Sciatic nerve (tissue), 2 donors: ENCODE measurements at regions not wholly inside any gene's neighbourhood (a gene's known extent, or its start where the extent isn't known, plus 50 kb on each side); places are given as distances from the start of the nearest gene placed in this dataset.

ENCODE experiments used
- ATAC-seq: fragments of 200-7000 bp; cut with Tn5 transposase; one replicate; pipeline ENCODE4 v1.9.1; 2020; ENCODE audit warnings: mild to moderate bottlenecking, moderate library complexity
- DNase-seq: peaks from one replicate; pipeline ENCODE4 v3.0.0-alpha.2; 2020; ENCODE audit warnings: low spot score
- intact Hi-C: fragments of 100-400 bp; cut with DNase I; formaldehyde crosslinking; loops from one replicate; pipeline ENCODE4 v1.14.2; 2022
- donor health status: DM: no; HTN: no; CAD: no.
- donor health status: DM: no; HTN: no; CAD: no.

- peak; percentile 52 for ATAC-seq
- intact Hi-C loops = no loop called here
- DNase-seq = no peak
Measured at GRCh38 chr1:228862542-228863505, 127.5 kb downstream of the RHOU start.

GRCh38 chr1:228863776-228864175 lies 128.5 kb downstream of the RHOU start:
- ATAC-seq = no peak
- DNase-seq = no peak
- intact Hi-C loops = no loop called here

GRCh38 chr1:228865627-228866330 lies 130.5 kb downstream of the RHOU start:
- intact Hi-C loops = no loop called here
- ATAC-seq (no peak), DNase-seq (no peak)

- DNase-seq = no peak
- intact Hi-C loops = no loop called here
- ATAC-seq = peak; percentile 76
Measured at GRCh38 chr1:228866468-228866867, 131.2 kb downstream of the RHOU start.

- peak; percentile 78 for ATAC-seq
- no peak for DNase-seq
- intact Hi-C loops = no loop called here
Measured at GRCh38 chr1:228867108-228867950, 132.1 kb downstream of the RHOU start.

GRCh38 chr1:228867951-228868730 lies 132.9 kb downstream of the RHOU start:
- intact Hi-C loops = no loop called here
- DNase-seq (no peak), ATAC-seq (no peak)

- ATAC-seq (no peak), DNase-seq (no peak)
- intact Hi-C loops = no loop called here
Measured at GRCh38 chr1:228868731-228869024, 133.4 kb downstream of the RHOU start.

- DNase-seq (no peak), ATAC-seq (no peak)
- intact Hi-C loops = no loop called here
Measured at GRCh38 chr1:228869312-228869824, 134.1 kb downstream of the RHOU start.

GRCh38 chr1:228870041-228870713 lies 134.9 kb downstream of the RHOU start:
- DNase-seq (no peak), ATAC-seq (no peak)
- intact Hi-C loops = loop anchor here (10.0 kb wide), 1 partner anchor 745 kb away; no protein-coding TSS in a partner anchor

GRCh38 chr1:228871314-228872061 lies 136.2 kb downstream of the RHOU start:
- ATAC-seq (peak; percentile 31), DNase-seq (no peak)
- intact Hi-C loops = loop anchor here (10.0 kb wide), 1 partner anchor 747 kb away; no protein-coding TSS in a partner anchor

GRCh38 chr1:228872080-228872479 lies 136.8 kb downstream of the RHOU start:
- ATAC-seq (no peak), DNase-seq (no peak)
- intact Hi-C loops = loop anchor here (10.0 kb wide), 1 partner anchor 747 kb away; no protein-coding TSS in a partner anchor

- ATAC-seq (no peak), DNase-seq (no peak)
- intact Hi-C loops = loop anchor here (10.0 kb wide), 1 partner anchor 749 kb away; no protein-coding TSS in a partner anchor
Measured at GRCh38 chr1:228873709-228874108, 138.4 kb downstream of the RHOU start.

GRCh38 chr1:228875741-228876140 lies 140.5 kb downstream of the RHOU start:
- DNase-seq (no peak), ATAC-seq (peak; percentile 87)
- intact Hi-C loops = loop anchor here (10.0 kb wide), 1 partner anchor 751 kb away; no protein-coding TSS in a partner anchor

GRCh38 chr1:228876187-228876586 lies 140.9 kb downstream of the RHOU start:
- DNase-seq (no peak), ATAC-seq (peak; percentile 51)
- intact Hi-C loops = loop anchor here (10.0 kb wide), 1 partner anchor 751 kb away; no protein-coding TSS in a partner anchor

GRCh38 chr1:228879164-228879563 lies 143.9 kb downstream of the RHOU start:
- no peak for ATAC-seq
- no peak for DNase-seq
- intact Hi-C loops = loop anchor here (10.0 kb wide), 1 partner anchor 754 kb away; no protein-coding TSS in a partner anchor

GRCh38 chr1:228882041-228882770 lies 146.9 kb downstream of the RHOU start:
- intact Hi-C loops = no loop called here
- ATAC-seq = no peak
- DNase-seq = no peak
